GM23338 (cell line): ENCODE measurements at regions not wholly inside any gene's neighbourhood (a gene's known extent, or its start where the extent isn't known, plus 50 kb on each side); places are given as distances from the start of the nearest gene placed in this dataset.

Source experiments
- ATAC-seq: fragments of 200-7000 bp; cut with Tn5 transposase; 3 replicates; pipeline ENCODE4 v1.9.1; 2020
- DNase-seq: peaks from one replicate; pipeline ENCODE4 v3.0.0-alpha.2; 2015; ENCODE audit warnings: low spot score
- H2AFZ ChIP-seq: fragments of 200-600 bp; sonication (generic); 2 replicates; pipeline ENCODE4 v1.8.0; 2016; ENCODE audit warnings: antibody characterized with exemption, mild to moderate bottlenecking, moderate library complexity
- H3F3A ChIP-seq: fragments of 200-600 bp; sonication (generic); replicated peaks from 2 replicates; pipeline ENCODE4 v1.8.0; 2017; ENCODE audit warnings: antibody characterized with exemption, mixed run types, low read depth
- H3K27ac ChIP-seq: fragments of 200-600 bp; sonication (generic); 2 replicates; pipeline ENCODE4 v1.6.1; 2016; ENCODE audit warnings: low read depth
- H3K27me3 ChIP-seq: fragments of 200-600 bp; sonication (generic); 2 replicates; pipeline ENCODE4 v1.8.0; 2016; ENCODE audit warnings: mild to moderate bottlenecking, mixed run types, moderate library complexity; ENCODE audit not compliant: insufficient read depth
- H3K36me3 ChIP-seq: fragments of 200-600 bp; sonication (generic); 2 replicates; pipeline ENCODE4 v1.8.0; 2016; ENCODE audit warnings: mild to moderate bottlenecking; ENCODE audit not compliant: insufficient read depth
- H3K4me1 ChIP-seq: fragments of 200-600 bp; sonication (generic); 2 replicates; pipeline ENCODE4 v1.8.0; 2016; ENCODE audit warnings: mild to moderate bottlenecking, moderate library complexity; ENCODE audit not compliant: insufficient read depth
- H3K4me2 ChIP-seq: fragments of 200-600 bp; sonication (generic); 2 replicates; pipeline ENCODE4 v1.7.1; 2017; ENCODE audit warnings: mixed run types
- H3K4me3 ChIP-seq: fragments of 200-600 bp; sonication (generic); 2 replicates; pipeline ENCODE4 v1.6.1; 2016; ENCODE audit warnings: mixed run types
- H3K79me2 ChIP-seq: fragments of 200-600 bp; sonication (generic); replicated peaks from 2 replicates; pipeline ENCODE4 v1.8.0; 2017; ENCODE audit warnings: mild to moderate bottlenecking; ENCODE audit not compliant: insufficient read depth
- H3K9me2 ChIP-seq: fragments of 200-600 bp; sonication (generic); 2 replicates; pipeline ENCODE4 v1.8.0; 2017; ENCODE audit not compliant: insufficient read depth
- H4K20me1 ChIP-seq: fragments of 200-600 bp; sonication (generic); replicated peaks from 2 replicates; pipeline ENCODE4 v1.8.0; 2017; ENCODE audit warnings: mild to moderate bottlenecking; ENCODE audit not compliant: insufficient read depth
- H3K27ac Mint-ChIP-seq: 2 replicates; pipeline ENCODE4 v1.8.0; 2020; ENCODE audit warnings: inconsistent platforms, mild to moderate bottlenecking, moderate library complexity, mixed read lengths
- H3K27me3 Mint-ChIP-seq: 3 replicates; pipeline ENCODE4 v1.8.0; 2022; ENCODE audit warnings: low read depth, mild to moderate bottlenecking, moderate library complexity, mixed read lengths, inconsistent platforms; ENCODE audit not compliant: insufficient read depth, poor library complexity
- H3K36me3 Mint-ChIP-seq: 3 replicates; pipeline ENCODE4 v1.8.0; 2021; ENCODE audit warnings: low read depth, mild to moderate bottlenecking, inconsistent platforms, moderate library complexity, mixed read lengths
- H3K4me1 Mint-ChIP-seq: 3 replicates; pipeline ENCODE4 v1.8.0; 2020; ENCODE audit warnings: mild to moderate bottlenecking, inconsistent platforms, mixed read lengths
- H3K4me3 Mint-ChIP-seq: 3 replicates; pipeline ENCODE4 v1.8.0; 2021; ENCODE audit warnings: moderate library complexity, mild to moderate bottlenecking, inconsistent platforms, mixed read lengths
- H3K9me3 Mint-ChIP-seq: 3 replicates; pipeline ENCODE4 v1.8.0; 2020; ENCODE audit warnings: moderate library complexity, mild to moderate bottlenecking, inconsistent platforms, mixed read lengths
- CREB1 ChIP-seq: fragments of 250-450 bp; sonication (Bioruptor Pico); IDR thresholded peaks from 2 replicates; pipeline ENCODE4 v1.5.0; 2020; ENCODE audit warnings: low read depth, mild to moderate bottlenecking, moderate library complexity
- ETS1 ChIP-seq: IDR thresholded peaks from 2 replicates; pipeline ENCODE4 v1.6.1; 2016; ENCODE audit warnings: antibody characterized with exemption
- EZH2phosphoT487 ChIP-seq: fragments of 200-600 bp; sonication (generic); IDR thresholded peaks from one replicate; pipeline ENCODE4 v1.8.1; 2018; ENCODE audit warnings: antibody characterized with exemption; ENCODE audit not compliant: unreplicated experiment
- JUNB ChIP-seq: IDR thresholded peaks from one replicate; pipeline ENCODE4 v1.6.1; 2016; ENCODE audit warnings: antibody characterized with exemption; ENCODE audit not compliant: unreplicated experiment
- NANOG ChIP-seq: IDR thresholded peaks from 2 replicates; pipeline ENCODE4 v1.6.1; 2016; ENCODE audit warnings: antibody characterized with exemption, borderline replicate concordance
- POLR2AphosphoS5 ChIP-seq: IDR thresholded peaks from 2 replicates; pipeline ENCODE4 v1.6.1; 2016; ENCODE audit warnings: antibody characterized with exemption, low read depth
- REST ChIP-seq: IDR thresholded peaks from one replicate; pipeline ENCODE4 v1.6.1; 2018; ENCODE audit warnings: antibody characterized with exemption; ENCODE audit not compliant: unreplicated experiment
- STAT1 ChIP-seq: IDR thresholded peaks from one replicate; pipeline ENCODE4 v1.6.1; 2016; ENCODE audit warnings: antibody characterized with exemption; ENCODE audit not compliant: unreplicated experiment
- ZNF114 ChIP-seq: fragments of 250-450 bp; sonication (Bioruptor Pico); IDR thresholded peaks from 2 replicates; pipeline ENCODE4 v1.5.0; 2020; ENCODE audit warnings: mild to moderate bottlenecking, moderate library complexity
- ZNF331 ChIP-seq: fragments of 250-450 bp; sonication (Bioruptor Pico); IDR thresholded peaks from 2 replicates; pipeline ENCODE4 v1.5.0; 2020; ENCODE audit warnings: low read depth, mild to moderate bottlenecking, moderate library complexity
- ZNF462 ChIP-seq: fragments of 250-450 bp; sonication (Bioruptor Pico); IDR thresholded peaks from 2 replicates; pipeline ENCODE4 v1.5.0; 2020; ENCODE audit warnings: mild to moderate bottlenecking, moderate library complexity

GRCh38 chr3:115341208-115341607, 194.1 kb upstream of the ZBTB20 start (continued):
- no peak for TF ChIP-seq ZNF114 (CRISPR knock-in tag)
- TF ChIP-seq EZH2phosphoT487: no peak
- no peak for TF ChIP-seq POLR2AphosphoS5
- no peak for TF ChIP-seq ZNF331 (CRISPR knock-in tag)
- TF ChIP-seq REST: no peak
- no peak for TF ChIP-seq JUNB

- DNase-seq: peak; percentile 51
- Histone ChIP-seq H3K27ac (no peak overlapping the region), H3K79me2 (no peaks in the 10 kb centered on the region), H3K4me2 (0 out of 2 replicates have a peak overlapping the region, but pooled peaks have one; percentile 8), H3F3A (no peaks in the 10 kb centered on the region), H4K20me1 (no peaks in the 10 kb centered on the region), H3K27me3 (no peaks in the 10 kb centered on the region), H2AFZ (no peak overlapping the region), H3K4me3 (no peak overlapping the region), H3K4me1 (peaks cover 20% of the 10 kb centered on the region; the same call in 1 of the 2 replicates), H3K36me3 (no peaks in the 10 kb centered on the region), H3K9me2 (no peaks in the 10 kb centered on the region)
- Mint-ChIP-seq H3K4me3 (no peak overlapping the region), H3K27ac (no peak overlapping the region), H3K27me3 (no peaks in the 10 kb centered on the region), H3K36me3 (peaks cover 7% of the 10 kb centered on the region; the same call in 2 of the 3 replicates), H3K9me3 (peaks cover 10% of the 10 kb centered on the region; the same call in 2 of the 3 replicates), H3K4me1 (peaks cover 22% of the 10 kb centered on the region; the same call in 2 of the 3 replicates)
- ATAC-seq: no peak
- TF ChIP-seq STAT1 (no peak), POLR2AphosphoS5 (no peak), CREB1 (CRISPR knock-in tag) (no peak), NANOG (no peak), ZNF331 (CRISPR knock-in tag) (no peak), EZH2phosphoT487 (no peak), REST (no peak), JUNB (no peak), ETS1 (no peak), ZNF462 (CRISPR knock-in tag) (no peak), ZNF114 (CRISPR knock-in tag) (no peak)
Observed at GRCh38 chr3:115347737-115348136, 200.6 kb upstream of the ZBTB20 start.
